ENCODE measurements at regions not wholly inside any gene's neighbourhood (a gene's known extent, or its start where the extent isn't known, plus 50 kb on each side); places are given as distances from the start of the nearest gene placed in this dataset.

- ChIA-PET POLR2A (no interaction called here), CTCF (no interaction called here)
- H3K27me3 Mint-ChIP-seq: no peaks in the 10 kb centered on the region
Observed at GRCh38 chr7:25430200-25430931, 202.1 kb upstream of the NPVF start.

DNA sequence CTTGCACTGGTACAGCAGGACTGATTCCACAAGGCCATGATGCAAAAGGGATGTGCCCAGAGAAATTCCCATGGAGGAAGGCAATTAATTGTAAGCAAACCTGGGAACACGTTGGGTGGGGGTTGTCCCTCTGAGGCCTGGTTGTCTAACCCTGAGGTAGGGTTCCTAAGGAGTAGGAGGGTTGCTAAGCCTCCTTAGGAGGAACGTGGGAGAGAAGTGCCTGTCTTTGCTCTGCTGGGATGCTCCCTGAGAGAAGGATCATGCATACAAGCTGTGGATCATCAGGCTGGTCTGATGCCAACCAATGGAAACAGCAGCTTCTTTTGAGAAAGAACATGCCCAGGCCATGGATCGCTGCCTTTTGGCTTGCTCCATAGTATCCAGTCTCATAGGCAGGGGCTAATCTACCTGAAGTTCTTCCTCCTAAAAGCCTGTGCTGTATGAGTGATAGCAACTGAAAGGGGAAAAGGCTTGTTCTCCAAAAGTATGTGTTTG is 203.7 kb upstream of the NPVF start:
- no peak for ATAC-seq
- Mint-ChIP-seq H3K9me3 (no peaks in the 10 kb centered on the region), H3K27me3 (peaks cover 3% of the 10 kb centered on the region), H3K4me3 (no peak overlapping the region), H3K36me3 (ENCODE audit: low read depth) (no peaks in the 10 kb centered on the region), H3K4me1 (ENCODE audit: low read depth) (no peaks in the 10 kb centered on the region), H3K27ac (no peak overlapping the region)
- intact Hi-C loops (cut with micrococcal nuclease): no loop called here
- TF ChIP-seq, protein P1, sequence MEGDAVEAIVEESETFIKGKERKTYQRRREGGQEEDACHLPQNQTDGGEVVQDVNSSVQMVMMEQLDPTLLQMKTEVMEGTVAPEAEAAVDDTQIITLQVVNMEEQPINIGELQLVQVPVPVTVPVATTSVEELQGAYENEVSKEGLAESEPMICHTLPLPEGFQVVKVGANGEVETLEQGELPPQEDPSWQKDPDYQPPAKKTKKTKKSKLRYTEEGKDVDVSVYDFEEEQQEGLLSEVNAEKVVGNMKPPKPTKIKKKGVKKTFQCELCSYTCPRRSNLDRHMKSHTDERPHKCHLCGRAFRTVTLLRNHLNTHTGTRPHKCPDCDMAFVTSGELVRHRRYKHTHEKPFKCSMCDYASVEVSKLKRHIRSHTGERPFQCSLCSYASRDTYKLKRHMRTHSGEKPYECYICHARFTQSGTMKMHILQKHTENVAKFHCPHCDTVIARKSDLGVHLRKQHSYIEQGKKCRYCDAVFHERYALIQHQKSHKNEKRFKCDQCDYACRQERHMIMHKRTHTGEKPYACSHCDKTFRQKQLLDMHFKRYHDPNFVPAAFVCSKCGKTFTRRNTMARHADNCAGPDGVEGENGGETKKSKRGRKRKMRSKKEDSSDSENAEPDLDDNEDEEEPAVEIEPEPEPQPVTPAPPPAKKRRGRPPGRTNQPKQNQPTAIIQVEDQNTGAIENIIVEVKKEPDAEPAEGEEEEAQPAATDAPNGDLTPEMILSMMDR (IDR thresholded peaks at IDR 0.05): no peak
- no peak for DNase-seq
- POLR2A ChIA-PET: no interaction called here
- CTCF ChIA-PET: no interaction called here

More at GRCh38 chr7:25430200-25430931, 202.1 kb upstream of the NPVF start:
- intact Hi-C loops (cut with micrococcal nuclease): no loop called here
- DNase-seq: no peak
- Mint-ChIP-seq H3K4me3 (no peak overlapping the region), H3K27ac (no peak overlapping the region), H3K9me3 (no peaks in the 10 kb centered on the region), H3K36me3 (ENCODE audit: low read depth) (no peaks in the 10 kb centered on the region), H3K4me1 (ENCODE audit: low read depth) (no peaks in the 10 kb centered on the region)
- no peak for ATAC-seq
- TF ChIP-seq, protein P1 (IDR thresholded peaks at IDR 0.05): no peak

- Mint-ChIP-seq H3K4me3 (no peak overlapping the region), H3K27me3 (peaks cover 5% of the 10 kb centered on the region), H3K9me3 (no peaks in the 10 kb centered on the region), H3K4me1 (ENCODE audit: low read depth) (no peaks in the 10 kb centered on the region), H3K36me3 (ENCODE audit: low read depth) (no peaks in the 10 kb centered on the region), H3K27ac (no peak overlapping the region)
- ATAC-seq (no peak), DNase-seq (no peak)
- TF ChIP-seq, protein P1 (IDR thresholded peaks at IDR 0.05): no peak
- intact Hi-C loops (cut with micrococcal nuclease): no loop called here
- CTCF ChIA-PET: no interaction called here
- POLR2A ChIA-PET: no interaction called here
Observed at GRCh38 chr7:25432807-25433206, 204.5 kb upstream of the NPVF start.

DNA sequence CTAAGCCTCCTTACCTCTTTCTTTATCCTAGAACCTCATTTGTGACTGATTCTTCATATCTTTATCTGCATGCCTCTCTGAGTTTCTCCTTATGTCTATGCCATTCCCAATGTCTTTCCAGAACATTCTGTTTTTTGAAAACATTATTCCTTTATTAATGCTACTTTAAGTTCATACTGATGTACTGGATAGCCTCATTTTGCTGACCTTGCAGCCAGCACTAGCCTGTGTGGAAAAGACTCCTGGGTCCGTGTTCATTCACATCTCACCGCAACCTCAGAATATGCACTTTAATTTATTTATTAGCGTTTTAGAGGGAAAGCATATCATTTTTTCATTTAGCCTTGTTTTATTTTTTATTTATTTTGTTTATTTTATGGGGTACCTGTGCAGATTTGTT is 208.1 kb upstream of the NPVF start:
- ATAC-seq (no peak), DNase-seq (no peak)
- TF ChIP-seq, protein P1 (IDR thresholded peaks at IDR 0.05): no peak
- POLR2A ChIA-PET: no interaction called here
- H3K27ac Mint-ChIP-seq: no peak overlapping the region
- H3K36me3 Mint-ChIP-seq (ENCODE audit: low read depth): no peaks in the 10 kb centered on the region
- intact Hi-C loops (cut with micrococcal nuclease): no loop called here
- H3K4me1 Mint-ChIP-seq (ENCODE audit: low read depth): no peaks in the 10 kb centered on the region
- H3K27me3 Mint-ChIP-seq: peaks cover 10% of the 10 kb centered on the region
- no peak overlapping the region for H3K4me3 Mint-ChIP-seq
- CTCF ChIA-PET: no interaction called here
- peaks cover 14% of the 10 kb centered on the region for H3K9me3 Mint-ChIP-seq

- Mint-ChIP-seq H3K27me3 (peaks cover 10% of the 10 kb centered on the region), H3K36me3 (ENCODE audit: low read depth) (no peaks in the 10 kb centered on the region), H3K4me3 (no peak overlapping the region), H3K4me1 (ENCODE audit: low read depth) (no peaks in the 10 kb centered on the region), H3K9me3 (peaks cover 21% of the 10 kb centered on the region), H3K27ac (no peak overlapping the region)
- intact Hi-C loops (cut with micrococcal nuclease): no loop called here
- POLR2A ChIA-PET: no interaction called here
- CTCF ChIA-PET: no interaction called here
- no peak for DNase-seq
- TF ChIP-seq, protein P1 (IDR thresholded peaks at IDR 0.05): no peak
- ATAC-seq: no peak
Observed at GRCh38 chr7:25437308-25437707, 209.0 kb upstream of the NPVF start.

All from activated CD8-positive, alpha-beta T cell treated with anti-CD3 and anti-CD28 coated beads for 36 hours (primary cell).